Osteoblast (primary cell): ENCODE measurements at regions not wholly inside any gene's neighbourhood (a gene's known extent, or its start where the extent isn't known, plus 50 kb on each side); places are given as distances from the start of the nearest gene placed in this dataset.

ENCODE experiments used
- DNase-seq: peaks from one replicate; pipeline ENCODE4 v3.0.0; 2011; ENCODE audit warnings: low spot score, mixed read lengths; ENCODE audit not compliant: insufficient read length; ENCODE audit errors: missing footprints
- H2AFZ ChIP-seq: 2 replicates; pipeline ENCODE4 v1.6.0; 2011; ENCODE audit warnings: mild to moderate bottlenecking, low read length
- H3K27ac ChIP-seq: 2 replicates; pipeline ENCODE4 v1.5.1; 2011; ENCODE audit warnings: mild to moderate bottlenecking, low read depth, low read length, moderate library complexity
- H3K27me3 ChIP-seq: 2 replicates; pipeline ENCODE4 v1.6.0; 2012; ENCODE audit warnings: mild to moderate bottlenecking, control low read depth, inconsistent platforms, low read length, moderate library complexity; ENCODE audit not compliant: insufficient read depth
- H3K36me3 ChIP-seq: 2 replicates; pipeline ENCODE4 v1.5.1; 2011; ENCODE audit warnings: mild to moderate bottlenecking, low read length, control low read depth, moderate library complexity; ENCODE audit not compliant: insufficient read depth
- H3K4me1 ChIP-seq: 2 replicates; pipeline ENCODE4 v1.5.1; 2011; ENCODE audit warnings: mild to moderate bottlenecking, low read length, control low read depth, moderate library complexity; ENCODE audit not compliant: insufficient read depth
- H3K4me2 ChIP-seq: 2 replicates; pipeline ENCODE4 v1.6.0; 2011; ENCODE audit warnings: mild to moderate bottlenecking, low read length; ENCODE audit not compliant: insufficient read depth
- H3K4me3 ChIP-seq: fragments of 200-600 bp; sonication (generic); 3 replicates; pipeline ENCODE4 v1.5.1; 2012; ENCODE audit warnings: mild to moderate bottlenecking, low read length, inconsistent platforms; ENCODE audit not compliant: insufficient read depth
- H3K79me2 ChIP-seq: 2 replicates; pipeline ENCODE4 v1.6.0; 2012; ENCODE audit warnings: mild to moderate bottlenecking, low read length, control low read depth, inconsistent platforms; ENCODE audit not compliant: insufficient read depth
- H3K9me3 ChIP-seq: 2 replicates; pipeline ENCODE4 v1.5.1; 2011; ENCODE audit warnings: low read depth, low read length, control low read depth
- H4K20me1 ChIP-seq: 2 replicates; pipeline ENCODE4 v1.6.0; 2012; ENCODE audit warnings: mild to moderate bottlenecking, low read length, control low read depth; ENCODE audit not compliant: insufficient read depth
- TF ChIP-seq, protein P1 (sequence below): IDR thresholded peaks from 2 replicates; pipeline ENCODE4 v1.5.1; 2011; ENCODE audit warnings: mild to moderate bottlenecking, low read depth, low read length, moderate library complexity; ENCODE audit errors: extremely low read depth

DNA sequence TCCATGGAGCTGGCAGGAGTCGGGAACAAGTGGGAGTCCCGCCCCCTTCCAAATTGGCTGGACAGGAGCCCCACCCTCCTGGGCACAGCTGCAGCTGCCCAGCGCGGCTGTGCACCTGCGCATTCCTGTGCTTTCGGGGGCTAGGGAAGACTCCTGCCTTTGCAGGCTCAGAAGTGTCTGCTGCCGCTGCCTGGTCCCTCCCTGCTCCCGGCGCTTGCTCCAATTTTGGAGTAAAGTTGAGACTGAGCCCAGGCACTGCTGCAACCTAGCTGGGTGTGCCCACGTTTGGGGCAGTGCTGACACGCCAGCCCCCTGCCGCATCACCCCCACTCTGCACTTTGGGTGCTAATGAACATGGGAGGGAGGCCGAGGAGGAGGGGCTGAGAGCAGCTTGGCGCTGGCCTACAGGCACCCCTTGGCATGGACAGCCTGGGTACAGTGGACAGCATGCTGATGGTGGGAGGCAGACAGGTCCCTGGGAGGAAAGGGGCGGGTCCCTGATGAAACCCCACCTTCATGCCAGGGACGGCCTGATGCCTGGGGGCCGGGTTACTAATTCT is 399.2 kb upstream of the CNTN4 start:
- H3K79me2 ChIP-seq, result no peaks in the 10 kb centered on the region
- no peaks in the 10 kb centered on the region for H4K20me1 ChIP-seq
- H3K4me1 ChIP-seq, result no peaks in the 10 kb centered on the region
- DNase-seq, result no peak
- H3K27ac ChIP-seq, result no peak overlapping the region
- H3K27me3 ChIP-seq, result no peaks in the 10 kb centered on the region
- no peak overlapping the region for H3K4me3 ChIP-seq
- no peaks in the 10 kb centered on the region for H3K36me3 ChIP-seq
- no peak overlapping the region for H3K4me2 ChIP-seq
- H3K9me3 ChIP-seq, result no peaks in the 10 kb centered on the region
- H2AFZ ChIP-seq, result no peak overlapping the region
- TF ChIP-seq, protein P1, sequence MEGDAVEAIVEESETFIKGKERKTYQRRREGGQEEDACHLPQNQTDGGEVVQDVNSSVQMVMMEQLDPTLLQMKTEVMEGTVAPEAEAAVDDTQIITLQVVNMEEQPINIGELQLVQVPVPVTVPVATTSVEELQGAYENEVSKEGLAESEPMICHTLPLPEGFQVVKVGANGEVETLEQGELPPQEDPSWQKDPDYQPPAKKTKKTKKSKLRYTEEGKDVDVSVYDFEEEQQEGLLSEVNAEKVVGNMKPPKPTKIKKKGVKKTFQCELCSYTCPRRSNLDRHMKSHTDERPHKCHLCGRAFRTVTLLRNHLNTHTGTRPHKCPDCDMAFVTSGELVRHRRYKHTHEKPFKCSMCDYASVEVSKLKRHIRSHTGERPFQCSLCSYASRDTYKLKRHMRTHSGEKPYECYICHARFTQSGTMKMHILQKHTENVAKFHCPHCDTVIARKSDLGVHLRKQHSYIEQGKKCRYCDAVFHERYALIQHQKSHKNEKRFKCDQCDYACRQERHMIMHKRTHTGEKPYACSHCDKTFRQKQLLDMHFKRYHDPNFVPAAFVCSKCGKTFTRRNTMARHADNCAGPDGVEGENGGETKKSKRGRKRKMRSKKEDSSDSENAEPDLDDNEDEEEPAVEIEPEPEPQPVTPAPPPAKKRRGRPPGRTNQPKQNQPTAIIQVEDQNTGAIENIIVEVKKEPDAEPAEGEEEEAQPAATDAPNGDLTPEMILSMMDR, result no peak

DNA sequence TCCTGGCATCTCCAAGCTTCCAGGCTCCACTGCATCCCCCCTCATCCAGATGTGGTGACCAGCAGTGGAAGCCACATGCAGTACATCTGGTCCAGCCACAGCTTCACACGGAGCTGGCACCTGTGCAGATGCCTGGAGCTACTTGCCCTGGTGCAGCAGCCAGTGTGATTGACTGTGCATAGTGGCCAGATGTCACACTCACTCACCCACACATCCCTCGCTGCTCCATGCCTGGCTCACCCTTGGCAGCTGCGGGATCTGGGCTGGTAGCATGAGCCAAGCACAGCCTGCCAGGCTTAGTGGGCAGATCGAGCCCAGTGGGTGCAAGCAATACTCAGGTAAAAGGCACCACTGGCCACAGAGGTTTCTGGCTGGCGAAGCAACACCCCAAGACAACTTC is 398.0 kb upstream of the CNTN4 start:
- Histone ChIP-seq H4K20me1 (no peaks in the 10 kb centered on the region), H3K36me3 (no peaks in the 10 kb centered on the region), H2AFZ (no peak overlapping the region), H3K79me2 (no peaks in the 10 kb centered on the region), H3K27ac (no peak overlapping the region), H3K4me2 (no peak overlapping the region), H3K4me3 (no peak overlapping the region), H3K27me3 (no peaks in the 10 kb centered on the region), H3K4me1 (no peaks in the 10 kb centered on the region), H3K9me3 (no peaks in the 10 kb centered on the region)
- no peak for DNase-seq
- TF ChIP-seq, protein P1, result no peak

DNA sequence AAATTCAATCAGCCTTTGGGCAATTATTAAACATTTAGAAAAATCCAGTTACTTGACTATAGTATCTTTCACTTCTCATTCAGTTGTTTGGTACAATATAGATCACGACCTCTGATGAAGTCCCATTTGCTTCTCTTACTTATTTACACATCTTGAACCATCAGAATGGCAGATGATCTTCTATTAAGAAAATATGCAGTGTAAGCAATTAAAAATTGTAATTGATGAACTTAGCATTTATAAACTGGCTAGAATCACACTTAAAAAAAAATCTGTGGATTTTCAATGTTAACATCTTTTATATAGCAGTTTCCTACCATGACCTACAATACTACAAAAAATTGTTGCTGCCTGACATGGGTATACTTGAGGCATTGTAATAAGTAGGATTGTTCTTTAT is 395.5 kb upstream of the CNTN4 start:
- H3K27ac ChIP-seq, result no peak overlapping the region
- no peaks in the 10 kb centered on the region for H3K4me1 ChIP-seq
- H4K20me1 ChIP-seq, result no peaks in the 10 kb centered on the region
- no peaks in the 10 kb centered on the region for H3K9me3 ChIP-seq
- DNase-seq, result no peak
- TF ChIP-seq, protein P1, result no peak
- no peaks in the 10 kb centered on the region for H3K27me3 ChIP-seq
- H3K36me3 ChIP-seq, result no peaks in the 10 kb centered on the region
- no peak overlapping the region for H2AFZ ChIP-seq
- H3K79me2 ChIP-seq, result no peaks in the 10 kb centered on the region
- H3K4me3 ChIP-seq, result no peak overlapping the region
- no peak overlapping the region for H3K4me2 ChIP-seq

DNA sequence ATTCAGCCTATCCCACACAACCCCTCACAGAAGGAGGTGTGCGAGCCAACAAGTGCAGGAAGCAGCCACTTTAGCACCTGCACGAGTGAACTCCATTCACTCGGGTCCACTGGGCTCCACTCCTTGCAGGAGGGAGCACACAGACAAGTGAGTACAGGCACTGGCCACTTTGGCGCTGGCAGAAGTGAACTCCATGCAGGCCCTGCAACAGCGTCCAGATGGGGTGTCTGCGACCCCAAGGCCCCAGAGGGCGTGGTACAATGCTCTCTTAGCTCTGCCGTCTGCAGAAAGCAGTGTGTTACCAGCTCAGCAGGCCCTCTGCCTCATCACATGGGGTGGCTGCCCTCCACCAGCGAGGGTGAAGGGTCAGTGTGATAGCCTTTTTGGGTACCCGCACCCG is 388.0 kb upstream of the CNTN4 start:
- no peaks in the 10 kb centered on the region for H3K4me1 ChIP-seq
- TF ChIP-seq, protein P1, result no peak
- H3K27ac ChIP-seq, result no peak overlapping the region
- no peaks in the 10 kb centered on the region for H3K36me3 ChIP-seq
- no peak overlapping the region for H3K4me2 ChIP-seq
- no peaks in the 10 kb centered on the region for H3K9me3 ChIP-seq
- H2AFZ ChIP-seq, result no peak overlapping the region
- no peak overlapping the region for H3K4me3 ChIP-seq
- H3K79me2 ChIP-seq, result no peaks in the 10 kb centered on the region
- H4K20me1 ChIP-seq, result no peaks in the 10 kb centered on the region
- DNase-seq, result no peak
- H3K27me3 ChIP-seq, result no peaks in the 10 kb centered on the region
